ENCODE measurements at regions not wholly inside any gene's neighbourhood (a gene's known extent, or its start where the extent isn't known, plus 50 kb on each side); places are given as distances from the start of the nearest gene placed in this dataset.
"Not testable (repeated sequence)": the region's sequence is repeated elsewhere in the genome, so short reads cannot be mapped to it uniquely, and the experiment has no call there.

DNA sequence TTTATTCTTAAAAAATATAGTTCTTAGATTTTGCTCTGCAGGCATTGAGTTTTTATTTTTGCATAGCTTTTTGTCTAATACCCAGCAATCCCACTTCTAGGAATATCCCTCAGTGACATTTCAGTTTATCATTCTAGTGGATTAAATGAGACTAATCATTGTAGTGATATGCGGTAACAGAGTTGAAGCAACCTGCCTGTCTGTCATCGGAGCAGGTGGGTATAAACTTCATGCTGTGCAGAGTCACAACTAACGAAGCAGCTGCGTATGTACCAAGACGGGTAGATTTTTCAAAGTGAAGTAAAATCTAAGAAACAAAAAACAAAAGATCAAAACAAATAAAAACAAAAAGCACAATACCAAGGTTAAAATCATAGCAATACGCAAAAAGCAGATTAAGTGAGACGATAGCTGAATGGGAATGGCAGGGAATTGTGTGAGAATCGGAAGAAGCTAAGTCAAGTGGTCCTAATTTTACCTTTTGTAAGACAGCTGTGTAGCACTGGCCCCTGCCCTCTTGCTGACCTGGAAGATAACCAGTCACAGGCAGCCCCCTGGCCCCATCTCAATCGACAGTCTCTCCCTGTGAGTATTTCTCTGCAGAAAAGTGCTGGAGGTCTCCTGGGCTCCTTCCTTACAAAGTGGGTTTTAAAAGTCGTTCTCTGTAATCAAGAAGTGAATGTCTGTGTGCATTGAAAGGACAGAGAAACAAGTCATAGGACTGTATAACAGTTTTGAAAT lies 169.2 kb downstream of the OR2B2 start:
- no peak for DNase-seq (ENCODE audit: low read depth, low spot score)

DNA sequence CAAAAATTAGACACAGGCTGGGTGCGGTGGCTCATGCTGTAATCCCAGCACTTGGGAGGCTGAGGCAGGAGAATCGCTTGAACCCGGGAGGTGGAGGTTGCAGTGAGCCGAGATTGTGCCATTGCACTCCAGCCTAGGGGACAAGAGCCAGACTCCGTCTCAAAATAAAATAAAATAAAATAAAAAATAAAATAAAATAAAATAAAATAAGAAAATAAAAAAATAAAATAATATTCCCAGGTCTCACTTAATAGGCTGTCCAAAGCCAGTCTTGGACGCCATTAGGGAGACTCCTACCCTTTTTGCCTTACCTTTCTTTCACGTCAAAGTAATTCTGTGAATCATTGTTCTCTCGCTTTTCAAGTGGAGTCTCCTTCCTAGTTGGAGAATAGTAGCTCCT lies 172.3 kb downstream of the OR2B2 start:
- not testable (repeated sequence) for DNase-seq (ENCODE audit: low read depth, low spot score)

DNA sequence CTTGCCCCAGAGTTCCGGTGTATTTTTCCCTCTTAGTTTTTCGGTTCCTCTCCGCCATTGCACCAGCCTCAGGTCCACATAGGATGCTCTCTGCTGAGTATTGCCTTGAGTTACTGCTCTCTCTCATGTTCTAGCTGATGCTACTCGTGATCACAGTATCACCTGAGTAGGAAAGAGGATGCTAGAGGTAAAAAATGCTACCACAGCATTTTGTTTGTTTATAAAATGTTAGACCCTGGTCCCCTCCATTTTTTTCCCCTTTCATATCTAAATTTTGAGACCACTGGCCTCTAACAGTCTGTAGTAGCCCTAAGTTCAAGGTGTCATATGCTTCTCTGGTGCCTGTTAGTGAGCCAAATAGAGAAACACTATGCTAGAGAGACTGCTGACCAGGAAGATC lies 175.5 kb downstream of the OR2B2 start:
- DNase-seq (ENCODE audit: low read depth, low spot score): no peak

DNA sequence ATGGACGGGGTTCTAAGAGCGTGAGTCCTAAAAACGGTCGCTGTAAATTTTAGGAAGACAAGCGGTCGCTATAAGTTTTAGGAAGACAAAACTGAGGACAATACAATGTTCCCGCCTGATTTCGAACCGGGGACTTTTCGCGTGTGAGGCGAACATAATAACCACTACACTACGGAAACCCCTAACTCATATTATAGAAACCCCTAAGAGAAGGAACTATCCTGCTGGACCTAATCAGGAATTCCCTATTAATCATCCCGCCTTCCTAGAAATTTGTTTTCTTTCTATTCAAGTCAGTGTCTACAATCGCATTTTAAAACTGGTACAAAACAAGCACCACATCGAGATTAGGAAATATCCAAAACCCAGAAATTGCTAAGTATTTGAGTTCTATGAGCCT lies 183.8 kb downstream of the OR2B2 start:
- DNase-seq (ENCODE audit: low read depth, low spot score): no peak

DNA sequence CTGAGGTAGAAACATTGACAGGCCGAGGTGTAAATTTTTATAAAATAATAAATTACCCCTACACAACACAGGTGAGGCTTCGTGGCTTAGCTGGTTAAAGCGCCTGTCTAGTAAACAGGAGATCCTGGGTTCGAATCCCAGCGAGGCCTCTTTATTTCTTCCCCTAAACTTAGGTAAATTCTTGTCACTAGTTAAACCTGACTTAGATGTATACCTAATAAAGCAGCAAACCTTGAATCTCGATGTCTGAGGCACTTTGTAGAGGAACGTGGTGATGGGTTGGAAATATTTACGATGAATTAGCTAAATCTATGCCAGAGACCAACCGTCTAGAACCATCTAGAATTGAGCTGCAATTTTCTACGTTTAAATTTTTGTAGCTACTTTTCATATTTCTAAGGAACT lies 185.6 kb downstream of the OR2B2 start:
- no peak for DNase-seq (ENCODE audit: low read depth, low spot score)

DNA sequence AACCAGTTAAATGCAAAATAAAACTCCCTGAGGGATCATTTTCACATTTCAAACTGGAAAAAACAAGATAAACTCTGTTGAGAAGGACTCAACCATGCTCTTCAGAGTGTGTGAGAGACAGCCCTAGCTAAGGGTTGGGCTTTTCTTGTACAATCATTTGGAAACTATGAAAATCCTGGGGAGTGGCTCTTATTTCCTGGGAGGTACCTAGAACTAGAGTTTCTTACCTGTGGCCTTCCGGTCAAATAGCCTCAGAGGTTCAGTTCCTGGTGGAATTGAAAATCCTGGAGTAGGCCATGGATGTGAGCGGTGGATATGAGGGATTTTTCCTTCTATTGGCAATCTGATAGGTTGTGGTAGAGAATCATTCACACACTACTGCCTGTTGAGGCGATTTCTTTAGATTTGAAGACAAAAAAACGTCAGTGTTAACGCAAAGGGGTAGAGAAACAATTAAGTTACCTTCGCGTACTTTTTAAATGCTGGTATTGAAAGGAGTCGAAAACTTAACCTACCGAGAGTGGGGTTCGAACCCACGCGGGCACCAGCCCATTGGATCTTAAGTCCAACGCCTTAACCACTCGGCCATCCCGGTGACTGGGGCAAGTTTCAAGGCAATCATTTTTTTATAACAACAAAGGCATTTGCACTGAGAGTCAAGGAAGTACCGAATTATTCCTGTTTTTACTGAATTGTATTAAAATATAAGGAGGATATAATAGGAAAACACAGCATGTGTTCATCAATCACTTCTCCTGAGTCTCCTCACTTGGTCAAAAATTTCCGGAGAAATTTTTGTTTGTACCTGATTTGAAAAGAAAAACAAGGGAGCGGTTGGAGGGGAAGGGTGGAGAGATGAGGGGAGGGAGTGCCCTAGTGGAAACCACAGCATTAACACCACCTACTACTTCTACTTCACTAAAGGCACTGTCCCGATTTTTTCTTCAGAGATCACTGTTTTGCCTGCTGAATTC lies 191.3 kb downstream of the OR2B2 start:
- no peak for DNase-seq (ENCODE audit: low read depth, low spot score)

DNA sequence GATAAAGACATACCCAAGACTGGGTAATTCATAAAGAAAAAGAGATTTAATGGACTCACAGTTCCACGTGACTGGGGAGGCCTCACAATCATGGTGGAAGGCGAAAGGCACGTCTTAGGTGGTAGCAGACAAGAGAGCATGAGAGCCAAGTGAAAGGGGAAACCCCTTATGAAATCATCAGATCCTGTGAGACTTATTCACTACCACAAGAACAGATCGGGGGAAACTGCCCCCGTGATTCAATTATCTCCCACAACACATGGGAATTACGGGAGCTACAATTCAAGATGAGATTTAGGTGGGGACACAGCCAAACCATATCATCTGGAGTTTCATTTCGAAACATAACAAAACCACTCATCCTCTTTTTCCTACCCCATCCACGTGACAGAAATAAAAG lies 193.2 kb downstream of the OR2B2 start:
- not testable (repeated sequence) for DNase-seq (ENCODE audit: low read depth, low spot score)

DNA sequence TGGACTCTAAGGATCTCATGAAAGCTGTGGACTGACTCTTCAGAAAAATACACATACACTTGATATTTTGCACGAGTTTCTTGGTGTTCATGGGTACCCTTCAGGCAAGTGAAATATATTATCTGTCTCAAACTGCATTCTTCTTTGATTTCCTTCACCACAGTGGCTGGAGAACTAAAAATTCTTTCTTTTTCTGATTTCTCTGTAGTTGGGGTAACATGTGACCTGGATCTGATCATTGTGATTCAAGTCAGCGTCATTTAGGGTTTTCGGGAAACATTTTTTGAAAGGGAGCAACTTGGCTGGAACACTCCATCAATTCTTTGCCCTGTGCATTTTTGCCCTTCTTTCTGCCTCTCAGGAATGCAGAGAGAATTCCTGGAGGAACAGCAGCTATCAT lies 205.8 kb downstream of the OR2B2 start:
- no peak for DNase-seq (ENCODE audit: low read depth, low spot score)

DNA sequence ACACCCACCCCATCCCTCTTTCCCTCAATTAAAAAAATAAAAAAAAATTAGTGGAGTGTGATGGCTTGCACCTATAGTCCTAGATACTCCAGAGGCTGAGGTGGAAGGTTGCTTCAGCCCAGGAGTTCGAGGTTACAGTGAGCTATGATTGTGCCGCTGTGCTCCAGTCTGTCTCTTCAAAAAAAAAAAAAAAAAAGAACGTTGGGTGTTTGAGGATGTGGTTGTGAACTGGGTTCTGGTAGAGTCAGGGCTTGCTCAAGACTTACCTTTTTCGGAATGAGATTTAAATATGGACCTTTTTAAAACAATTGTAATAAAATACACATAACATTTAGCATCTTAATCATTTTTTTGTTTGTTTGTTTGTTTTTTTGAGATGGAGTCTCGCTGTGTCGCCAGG lies 211.9 kb downstream of the OR2B2 start:
- DNase-seq (ENCODE audit: low read depth, low spot score): no peak

DNA sequence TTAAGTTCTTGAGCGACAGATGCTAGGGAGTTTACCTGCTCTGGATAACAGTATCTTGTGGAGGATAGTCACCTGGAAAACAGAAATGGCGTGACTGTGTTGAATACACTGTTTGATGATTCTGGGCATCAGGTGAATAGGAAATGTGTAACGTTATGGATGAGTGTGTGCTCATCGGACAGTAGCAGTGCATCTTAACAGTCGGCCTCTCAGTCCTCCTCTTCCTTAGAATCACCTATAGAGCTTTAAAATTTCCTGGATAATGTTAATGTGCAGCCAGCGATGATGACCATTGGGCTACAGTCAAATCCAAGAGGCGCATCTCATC lies 217.7 kb downstream of the OR2B2 start:
- no peak for DNase-seq (ENCODE audit: low read depth, low spot score)

DNA sequence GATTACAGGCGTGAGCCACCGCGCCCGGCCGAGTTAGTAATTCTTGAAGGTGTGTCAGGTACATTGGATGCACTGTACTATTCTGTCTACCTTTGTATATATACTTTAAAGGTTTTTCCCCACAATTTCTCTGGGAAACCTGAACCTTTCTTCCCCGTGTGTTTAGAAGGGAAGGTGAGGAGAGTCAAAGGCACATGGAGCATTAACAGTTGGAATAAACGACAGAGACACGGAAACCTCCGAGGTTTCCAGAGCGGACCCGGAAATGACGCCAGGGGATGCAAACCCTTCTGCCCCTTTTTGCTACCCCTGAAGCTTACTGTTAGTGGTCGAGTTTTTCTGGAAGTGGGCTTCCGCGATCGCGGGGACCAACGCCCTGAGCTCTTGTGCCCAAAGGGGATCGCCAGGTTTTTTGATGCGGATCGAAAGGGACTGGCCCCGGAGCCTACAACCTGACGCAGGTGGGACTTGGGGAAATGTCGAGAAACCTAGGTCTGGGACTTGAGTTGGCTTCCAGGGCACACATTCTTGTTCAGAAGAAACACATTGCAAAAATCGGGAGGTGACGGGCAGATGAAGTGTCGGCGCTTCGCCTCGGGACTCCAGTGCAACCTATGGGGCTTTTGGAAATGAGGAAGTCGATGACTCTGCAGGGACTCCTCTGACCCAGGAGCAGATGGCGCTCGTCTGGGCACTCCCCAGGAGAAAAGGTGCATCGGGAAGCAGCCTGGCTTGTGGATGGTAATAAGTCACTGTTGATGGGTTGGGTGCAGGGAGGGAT lies 218.2 kb downstream of the OR2B2 start:
- no peak for DNase-seq (ENCODE audit: low read depth, low spot score)

DNA sequence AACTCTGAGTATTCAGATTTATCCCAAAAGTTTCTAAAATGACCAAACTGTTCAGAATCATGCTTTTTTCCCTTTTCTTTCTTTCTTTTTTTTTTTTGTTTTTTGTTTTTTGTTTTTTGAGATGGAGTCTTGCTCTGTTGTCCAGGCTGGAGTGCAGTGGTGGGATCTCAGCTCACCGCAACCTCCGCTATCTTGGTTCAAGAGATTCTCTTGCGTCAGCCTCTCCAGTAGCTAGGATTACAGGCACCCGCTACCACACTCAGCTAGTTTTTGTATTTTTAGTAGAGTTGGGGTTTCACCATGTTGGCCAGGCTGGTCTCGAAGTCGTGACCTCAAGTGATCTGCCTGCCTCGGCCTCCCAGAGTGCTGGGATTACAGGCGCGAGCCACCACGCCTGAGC lies 219.2 kb upstream of the ZNF184 start:
- not testable (repeated sequence) for DNase-seq (ENCODE audit: low read depth, low spot score)

DNA sequence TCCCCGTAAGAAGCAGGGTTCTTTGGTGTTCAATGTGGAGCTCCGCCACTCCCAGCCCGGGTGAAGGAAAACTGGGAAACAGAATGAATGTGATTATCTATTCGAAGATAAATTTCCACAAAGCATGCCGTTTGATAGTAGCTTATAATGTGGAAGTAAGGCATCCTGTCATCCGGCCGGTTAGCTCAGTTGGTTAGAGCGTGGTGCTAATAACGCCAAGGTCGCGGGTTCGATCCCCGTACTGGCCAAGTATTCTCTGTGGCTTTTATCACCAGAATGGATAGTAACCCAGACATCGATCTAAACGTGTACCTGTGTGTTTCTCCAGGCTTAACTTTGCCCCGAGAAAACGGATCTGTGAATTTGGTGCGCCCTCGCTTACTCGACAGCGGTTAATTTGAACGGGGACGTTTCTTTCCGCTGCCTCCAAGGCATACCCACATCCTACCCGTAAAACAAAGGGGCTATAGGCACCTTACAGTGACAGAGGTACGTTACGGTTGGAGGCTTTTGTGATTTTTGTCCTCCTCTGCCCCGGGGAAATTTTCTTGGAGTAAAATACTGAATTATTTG lies 215.2 kb upstream of the ZNF184 start:
- peak; percentile 67 for DNase-seq (ENCODE audit: low read depth, low spot score)

DNA sequence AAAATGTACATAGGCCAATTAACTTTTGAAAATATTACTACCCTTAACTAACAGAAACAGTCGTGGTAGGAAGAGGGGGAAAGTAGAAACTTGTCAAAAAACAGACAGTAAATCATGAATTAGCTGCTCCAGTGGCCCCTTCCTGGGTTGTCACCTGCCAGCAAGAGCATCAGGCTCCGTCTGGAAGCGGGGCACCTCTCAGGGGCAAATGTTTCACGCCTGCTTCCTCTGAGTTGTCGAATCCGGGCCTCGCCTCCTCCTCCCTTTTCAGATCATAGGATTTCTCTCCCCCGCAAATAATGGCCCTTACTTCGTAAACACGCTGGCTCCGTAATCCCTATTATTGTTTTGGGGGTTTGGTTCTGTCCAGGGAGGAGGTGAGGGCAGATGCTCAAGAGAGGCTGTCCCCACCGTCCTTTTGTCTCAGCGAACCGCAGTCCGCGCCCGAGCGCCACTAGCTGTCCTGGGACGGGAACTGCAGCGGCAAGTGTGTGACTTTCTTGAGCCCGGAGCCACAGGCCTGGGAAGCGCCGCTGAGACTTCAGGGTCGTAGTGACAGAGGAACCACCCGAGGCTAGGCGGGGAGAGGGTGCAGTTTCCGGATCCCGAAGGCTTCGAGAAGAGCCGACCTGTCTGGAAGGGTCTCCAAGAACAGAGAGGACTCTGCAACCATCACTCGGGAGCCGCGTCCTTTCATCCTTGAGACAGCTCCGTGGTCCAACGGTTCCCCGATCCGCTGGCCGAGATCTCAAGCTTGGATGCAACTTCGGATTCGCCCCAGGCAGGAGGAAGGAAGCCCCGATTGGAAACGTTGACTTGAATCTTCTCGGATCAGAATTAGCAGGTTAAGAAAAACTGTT lies 214.5 kb upstream of the ZNF184 start:
- peak; percentile 55 for DNase-seq (ENCODE audit: low read depth, low spot score)

DNA sequence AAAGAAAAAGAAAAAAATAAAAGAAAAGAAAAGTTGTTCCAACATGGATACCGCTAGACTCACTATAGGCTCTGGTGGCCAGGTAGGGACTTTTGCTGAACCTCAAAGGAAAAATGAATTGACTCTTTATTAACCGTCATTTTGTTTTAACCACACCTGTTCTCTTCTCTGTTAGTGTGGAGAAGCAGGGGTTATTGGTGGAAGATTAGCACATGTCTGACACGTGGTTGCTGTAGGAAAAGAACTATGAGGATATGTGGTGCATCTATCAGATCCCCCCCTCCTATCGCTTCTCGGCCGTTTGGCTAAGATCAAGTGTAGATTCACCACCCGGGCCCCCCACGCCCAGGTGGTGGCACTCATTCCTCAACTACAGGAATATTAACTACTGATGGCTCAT lies 212.4 kb upstream of the ZNF184 start:
- DNase-seq (ENCODE audit: low read depth, low spot score): no peak

DNA sequence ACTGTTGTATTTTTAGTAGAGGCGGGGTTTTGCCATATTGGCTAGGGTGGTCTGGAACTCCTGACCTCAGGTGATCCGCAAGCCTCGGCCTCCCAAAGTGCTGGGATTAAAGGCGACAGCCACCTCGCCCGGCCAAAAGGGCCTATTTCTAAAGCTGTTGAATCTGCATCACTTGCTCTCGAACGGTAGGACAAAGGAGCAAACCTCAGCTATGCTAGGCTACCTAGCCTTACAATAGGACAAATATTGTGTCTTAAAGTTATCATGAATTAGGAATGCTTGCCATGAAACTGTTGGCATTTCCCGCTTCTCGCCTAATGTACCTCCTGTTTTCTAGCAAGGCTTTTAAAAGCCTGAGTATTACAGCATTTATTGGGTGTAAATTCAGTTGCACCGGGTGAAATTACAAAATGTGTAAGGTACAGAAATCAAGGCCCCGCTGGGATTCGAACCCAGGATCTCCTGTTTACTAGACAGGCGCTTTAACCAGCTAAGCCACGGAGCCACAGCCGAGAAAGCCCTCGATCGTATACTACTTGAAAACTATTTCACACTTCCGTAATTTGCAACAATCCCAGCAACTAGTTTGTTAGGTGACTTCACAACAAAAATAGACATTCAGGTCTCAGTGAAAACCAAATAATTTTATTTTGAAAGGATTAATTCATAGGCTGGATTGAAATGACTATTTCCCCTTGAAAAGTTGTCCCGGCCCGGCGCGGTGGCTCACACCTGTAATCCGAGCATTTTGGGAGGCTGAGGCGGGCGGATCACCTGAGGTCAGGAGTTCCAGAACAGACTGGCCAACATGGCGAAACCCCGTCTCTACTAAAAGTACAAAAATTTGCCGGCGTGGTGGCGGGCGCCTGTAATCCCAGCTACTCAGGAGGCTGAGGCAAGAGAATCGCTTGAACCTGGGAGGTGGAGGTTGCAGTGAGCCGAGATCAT lies 211.6 kb upstream of the ZNF184 start:
- DNase-seq (ENCODE audit: low read depth, low spot score): no peak

DNA sequence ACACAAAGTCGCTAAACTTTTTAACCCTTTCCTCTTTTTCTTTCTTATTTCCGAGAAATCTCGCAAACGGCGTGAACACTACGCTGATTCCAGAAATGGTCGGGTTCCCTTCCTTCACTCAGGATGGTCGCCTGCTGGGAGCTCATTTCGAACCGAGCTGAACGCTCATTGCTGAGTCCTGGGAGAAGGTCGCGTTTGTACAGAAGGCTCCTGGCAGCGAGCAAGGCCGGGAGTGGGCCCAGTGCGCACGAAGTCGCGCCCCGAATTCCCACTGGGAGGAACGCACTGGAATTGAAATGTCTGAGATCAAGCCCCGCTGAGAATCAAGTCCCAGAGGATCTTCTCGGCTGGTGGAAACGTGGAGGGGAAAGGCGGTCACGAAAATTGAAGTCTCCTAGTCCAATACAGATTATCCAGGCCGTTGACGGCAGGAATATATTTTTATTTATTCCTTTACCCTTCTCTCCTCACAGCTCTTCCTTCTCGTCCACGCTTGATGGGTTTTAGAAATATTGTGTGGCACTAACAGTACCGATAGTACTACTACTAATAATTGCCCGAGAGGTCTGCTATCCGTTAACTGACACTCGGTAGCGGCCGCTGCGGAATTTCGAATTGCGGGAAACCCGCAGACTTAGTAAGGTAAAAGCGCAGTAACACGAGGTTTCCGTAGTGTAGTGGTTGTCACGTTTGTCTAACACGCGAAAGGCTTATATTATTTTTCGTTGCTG lies 207.2 kb upstream of the ZNF184 start:
- DNase-seq (ENCODE audit: low read depth, low spot score): no peak

DNA sequence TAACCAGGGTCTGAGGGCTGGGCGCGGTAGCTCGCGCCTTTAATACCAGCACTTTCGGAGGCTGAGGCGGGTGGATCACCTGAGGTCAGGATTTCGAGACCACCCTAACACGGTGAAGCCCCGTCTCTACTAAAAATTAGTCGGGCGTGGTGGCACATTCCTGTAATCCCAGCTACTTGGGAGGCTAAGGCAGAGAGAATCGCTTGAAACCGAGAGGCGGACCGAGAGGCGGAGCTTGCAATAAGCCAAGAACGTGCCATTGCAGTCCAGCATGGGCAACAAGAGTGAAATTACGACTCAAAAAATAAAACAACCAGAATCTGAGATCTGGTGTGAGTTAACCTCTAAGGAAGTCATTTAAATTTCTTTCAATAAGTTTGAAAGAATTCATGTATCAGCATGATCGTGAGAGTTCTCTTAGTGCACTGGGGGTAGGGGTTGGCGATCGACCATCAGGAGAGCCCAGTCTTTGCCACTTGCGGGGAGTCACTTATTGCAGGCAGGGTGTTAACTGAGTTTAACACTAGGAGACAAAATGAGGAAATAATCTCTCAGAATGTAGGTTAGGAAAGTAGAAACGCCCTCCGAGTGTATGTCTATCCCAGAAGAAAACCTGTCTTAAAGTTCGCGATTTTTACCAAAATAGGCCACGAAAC lies 206.5 kb upstream of the ZNF184 start:
- DNase-seq (ENCODE audit: low read depth, low spot score): no peak

DNA sequence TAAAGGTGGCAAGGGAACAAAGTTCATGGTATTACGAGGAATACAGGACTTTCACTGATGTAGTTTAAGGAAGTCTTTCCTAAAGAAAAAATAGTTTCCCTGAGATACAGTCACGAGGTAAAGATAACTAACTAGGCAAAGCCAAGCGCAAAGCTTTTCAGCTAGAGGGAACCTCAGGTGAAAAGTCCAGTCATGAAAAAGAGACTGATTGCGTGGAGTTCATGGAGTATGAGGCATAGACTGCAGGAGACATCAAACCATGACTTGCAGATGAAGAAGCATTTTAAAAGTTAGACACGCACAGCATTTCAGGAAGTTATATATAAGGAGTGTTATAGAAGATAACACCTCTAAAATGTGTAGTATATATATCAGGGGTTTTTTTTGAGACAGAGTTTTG lies 205.6 kb upstream of the ZNF184 start:
- no peak for DNase-seq (ENCODE audit: low read depth, low spot score)

Data from activated naive CD8-positive, alpha-beta T cell treated with anti-CD3 and anti-CD28 coated beads, Interleukin-2, amount 50 U/mL, for 16 hours (primary cell).